CD4-positive, alpha-beta T cell treated with Interleukin-10 for 1 hour (primary cell): ENCODE measurements at regions not wholly inside any gene's neighbourhood (a gene's known extent, or its start where the extent isn't known, plus 50 kb on each side); places are given as distances from the start of the nearest gene placed in this dataset.
"Not testable (repeated sequence)": the region's sequence is repeated elsewhere in the genome, so short reads cannot be mapped to it uniquely, and the experiment has no call there.

Source experiments
- DNase-seq: peaks from one replicate; pipeline ENCODE4 v3.0.0-alpha.2; 2020

DNA sequence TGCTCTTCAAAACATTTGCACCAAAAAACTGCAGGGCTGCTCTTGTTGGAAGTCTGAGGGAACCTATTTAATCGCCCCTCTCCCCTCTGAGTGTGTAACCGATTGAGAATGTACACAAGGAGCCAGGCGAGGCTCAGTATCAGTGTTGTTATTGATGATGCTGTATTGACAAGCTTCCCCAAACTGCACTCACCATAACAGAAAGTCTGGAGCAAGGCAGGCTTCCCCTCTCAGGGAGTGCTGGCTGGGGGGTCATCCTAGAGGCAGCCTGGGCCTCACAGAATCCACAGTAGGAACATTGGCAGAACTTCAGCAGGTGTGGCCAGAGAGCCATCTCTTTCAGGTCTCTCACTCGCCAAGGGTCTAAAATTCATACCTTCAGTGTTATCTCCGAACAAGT is 58.1 kb upstream of the TUNAR start:
- no peak for DNase-seq

DNA sequence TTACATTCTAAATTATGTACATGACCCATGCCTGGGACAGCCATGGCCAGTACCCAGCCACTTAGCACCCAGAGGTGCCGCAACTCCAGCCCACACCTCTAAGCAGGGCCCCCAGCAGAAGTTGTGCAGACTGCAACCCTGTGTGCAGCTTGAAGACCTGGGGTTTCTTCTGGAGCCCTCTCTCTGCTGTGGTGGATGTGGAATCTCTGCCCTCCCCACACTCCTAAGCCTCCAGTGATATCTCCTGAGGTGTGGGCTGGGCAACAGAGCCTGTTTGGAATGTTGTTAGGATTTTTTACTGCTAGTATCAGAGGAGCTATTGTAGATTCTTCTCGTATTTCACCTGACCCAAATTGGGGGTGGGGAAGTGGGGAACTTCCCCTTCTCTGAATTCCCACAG is 59.4 kb upstream of the TUNAR start:
- no peak for DNase-seq

DNA sequence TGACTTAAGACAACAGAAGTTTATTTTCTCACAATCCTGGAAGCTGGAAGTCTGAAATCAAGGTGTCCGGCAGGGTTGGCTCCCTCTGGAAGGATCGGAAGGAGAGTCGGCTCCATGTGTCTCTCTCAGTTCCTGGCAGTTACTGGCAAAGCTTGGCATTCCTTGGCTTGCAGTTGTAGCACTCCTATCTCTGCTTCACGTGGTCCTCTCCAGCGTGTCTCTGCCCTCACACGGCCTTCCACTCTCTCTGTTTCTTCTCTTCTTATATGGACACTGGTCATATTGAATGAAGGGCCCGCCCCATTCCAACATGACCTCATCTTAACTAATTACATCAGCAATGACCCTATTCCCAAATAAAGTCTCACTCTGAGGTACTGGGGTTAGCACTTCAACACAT is 60.1 kb upstream of the TUNAR start:
- DNase-seq: no peak

DNA sequence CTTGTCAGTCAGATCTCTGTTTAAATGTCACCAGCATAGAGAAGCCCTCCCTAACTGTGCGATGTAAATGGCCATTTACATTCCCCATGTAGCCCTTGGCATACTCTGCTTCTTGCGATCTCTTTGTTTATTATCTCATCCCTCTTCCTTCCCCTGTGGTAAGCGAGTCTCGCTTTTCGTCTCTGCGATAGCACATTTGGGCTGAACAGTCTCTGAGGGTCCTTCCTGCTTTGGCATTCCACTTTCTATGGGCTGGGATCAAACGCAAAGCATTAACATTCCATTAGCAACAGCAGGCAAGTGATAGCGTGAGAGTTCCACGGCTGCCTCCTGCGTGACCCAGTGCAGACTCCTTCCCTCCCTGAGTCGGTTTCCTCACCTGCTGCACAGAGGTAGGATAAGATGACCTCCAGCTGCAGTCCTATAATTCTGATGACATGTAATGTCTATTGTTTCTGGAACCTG is 61.4 kb upstream of the TUNAR start:
- no peak for DNase-seq

DNA sequence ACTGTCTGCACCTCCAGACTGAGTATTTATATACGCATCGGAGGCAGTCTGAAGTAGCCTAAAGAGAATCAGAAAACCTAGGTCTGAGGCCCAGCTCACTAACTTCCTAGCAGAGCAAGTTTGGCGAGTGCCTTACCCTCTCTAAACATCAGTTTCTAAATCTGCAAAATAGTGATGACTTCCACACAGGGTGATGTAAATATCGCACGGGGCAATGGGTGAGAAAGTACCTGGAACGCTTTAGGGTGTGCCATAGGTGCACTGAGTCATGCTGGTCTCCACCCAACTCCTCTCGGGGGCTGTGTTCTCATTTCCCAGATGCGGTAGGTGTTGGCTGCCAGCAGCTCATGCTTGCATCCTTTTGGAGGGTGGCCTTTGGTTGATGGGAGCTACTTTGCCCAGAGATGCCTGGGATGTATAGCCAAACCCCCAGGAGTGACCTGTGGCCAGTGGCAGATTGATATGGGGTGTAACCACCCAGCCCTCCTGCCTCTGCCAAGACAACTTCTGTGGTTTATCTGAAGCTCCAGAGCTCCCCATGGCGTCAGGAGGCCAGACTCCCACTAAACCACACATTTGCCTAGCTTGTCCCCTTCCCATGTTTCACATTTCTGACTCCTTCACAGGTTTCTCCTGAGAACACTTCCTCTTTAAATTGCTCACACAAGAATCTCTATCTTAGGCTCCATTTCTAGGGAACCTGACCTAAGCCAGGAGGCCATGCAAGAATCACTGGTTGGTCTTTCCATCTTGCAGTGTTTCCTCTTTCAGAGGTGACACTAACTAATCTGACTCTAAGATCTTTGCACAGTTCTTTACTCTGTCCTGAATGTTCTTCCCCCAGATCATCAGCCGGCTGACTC is 62.0 kb upstream of the TUNAR start:
- DNase-seq: no peak

DNA sequence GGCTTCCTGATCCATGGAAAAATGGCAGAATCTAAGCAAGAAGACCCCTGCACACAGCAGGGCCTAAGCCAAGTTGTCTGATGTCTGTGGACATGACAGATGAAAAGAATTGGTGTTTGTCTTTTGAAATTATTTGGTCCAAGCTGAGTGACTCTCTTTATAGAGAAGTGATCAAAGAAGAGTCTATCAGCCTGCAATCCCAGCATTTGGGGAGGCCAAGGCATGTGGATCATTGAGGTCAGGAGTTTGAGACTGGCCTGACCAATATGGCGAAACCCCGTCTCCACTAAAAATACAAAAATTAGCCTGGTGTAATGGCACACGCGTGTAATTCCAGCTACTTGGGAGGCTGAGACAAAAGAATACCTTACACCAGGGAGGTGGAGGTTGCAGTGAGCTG is 64.8 kb upstream of the TUNAR start:
- no peak for DNase-seq

DNA sequence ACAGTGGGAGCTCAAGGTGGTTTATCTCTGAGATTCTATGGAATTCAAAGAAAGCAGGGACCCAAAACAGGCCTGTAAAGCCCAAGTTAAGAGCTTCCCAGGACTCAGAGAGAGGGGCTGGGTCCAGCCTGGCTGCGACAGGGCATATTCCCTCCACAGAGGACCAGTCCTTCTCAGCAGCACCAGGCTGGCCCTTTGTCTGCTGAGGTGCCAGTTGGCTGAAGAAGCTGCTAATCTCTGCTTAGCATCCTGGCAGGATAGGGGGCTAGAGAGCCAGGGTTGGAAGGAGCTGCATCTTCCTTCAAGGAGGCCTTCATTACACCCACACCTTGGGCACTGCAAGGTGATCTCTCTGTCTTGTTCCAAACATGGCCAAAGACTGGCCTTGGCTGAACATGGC is 68.3 kb upstream of the TUNAR start:
- no peak for DNase-seq

DNA sequence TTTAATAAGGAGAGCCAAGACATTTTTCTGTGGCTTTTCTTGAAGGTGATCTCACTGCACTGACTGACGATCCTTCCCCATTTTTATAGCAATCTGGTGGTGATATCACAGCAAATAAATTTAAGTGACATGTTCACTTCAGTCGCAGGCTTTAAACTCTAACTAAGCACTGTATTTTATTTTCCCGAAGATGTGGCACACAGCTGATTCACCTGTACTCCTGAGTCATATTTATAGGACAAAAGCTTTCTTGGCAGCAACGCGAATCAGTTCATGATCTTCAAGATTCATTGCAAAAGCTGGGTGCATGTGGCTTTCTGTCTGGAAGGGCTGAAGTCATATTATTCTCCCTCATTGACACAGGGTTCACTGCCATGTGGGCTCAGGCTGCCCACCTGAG is 79.8 kb upstream of the TUNAR start:
- no peak for DNase-seq

DNA sequence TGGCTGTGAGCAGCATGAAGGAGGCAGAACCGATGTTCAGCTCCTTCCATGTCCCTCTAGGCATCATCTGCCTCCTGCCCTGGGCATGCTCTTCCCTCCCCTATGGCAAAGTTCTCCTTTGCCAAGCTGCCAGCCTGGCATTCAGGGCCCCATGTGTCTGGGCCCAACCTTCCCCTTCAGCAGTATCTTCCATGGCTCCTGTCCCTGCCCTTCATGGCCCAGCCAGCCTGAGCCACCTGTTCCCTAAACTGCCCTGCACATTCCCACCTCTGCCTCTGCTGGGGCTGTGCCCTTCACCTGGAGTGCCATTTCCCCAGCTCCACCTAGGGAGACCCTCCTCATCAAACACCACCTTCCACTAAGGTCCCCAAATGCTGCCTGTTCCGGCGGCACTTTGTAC is 74.0 kb upstream of the TCL1A start:
- DNase-seq: no peak

DNA sequence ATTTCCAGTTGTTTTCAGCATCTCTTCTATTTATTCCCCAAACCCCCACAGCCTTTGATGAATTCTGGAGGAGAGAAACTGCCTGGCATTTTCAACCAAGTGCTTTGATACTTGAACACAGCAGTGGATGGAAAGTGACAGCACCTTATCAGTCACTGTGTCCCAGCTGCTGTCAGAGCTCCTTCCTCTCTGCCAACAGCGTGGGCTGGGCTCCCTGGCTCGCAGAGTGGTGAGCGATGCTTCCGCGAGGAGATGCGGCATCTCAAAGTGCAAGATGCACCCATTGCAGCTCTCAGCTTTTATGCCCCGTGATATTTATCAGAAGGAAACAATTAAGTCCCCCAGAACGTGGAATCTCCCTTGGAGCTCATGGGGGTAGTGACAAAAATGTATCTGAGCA is 72.6 kb upstream of the TCL1A start:
- DNase-seq: no peak

DNA sequence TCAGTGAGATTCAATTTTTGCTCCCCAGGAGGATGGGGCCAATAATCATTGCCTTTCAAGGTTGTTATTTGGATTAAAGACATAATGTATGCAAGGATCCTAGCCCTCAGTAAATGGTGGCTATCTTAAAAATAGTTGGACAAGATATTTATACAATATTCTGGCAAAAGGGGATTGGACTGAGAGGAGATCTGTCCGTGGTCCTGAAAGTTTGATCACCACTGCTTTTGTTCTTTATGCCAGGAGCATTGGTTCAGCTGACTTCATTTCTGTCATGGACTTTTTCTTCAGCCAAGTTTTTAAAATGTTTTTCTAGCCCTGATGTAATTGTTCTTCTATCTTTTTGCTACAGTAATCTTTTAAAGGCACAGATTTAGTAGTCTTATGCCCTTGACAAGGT is 70.2 kb upstream of the TCL1A start:
- DNase-seq: no peak

DNA sequence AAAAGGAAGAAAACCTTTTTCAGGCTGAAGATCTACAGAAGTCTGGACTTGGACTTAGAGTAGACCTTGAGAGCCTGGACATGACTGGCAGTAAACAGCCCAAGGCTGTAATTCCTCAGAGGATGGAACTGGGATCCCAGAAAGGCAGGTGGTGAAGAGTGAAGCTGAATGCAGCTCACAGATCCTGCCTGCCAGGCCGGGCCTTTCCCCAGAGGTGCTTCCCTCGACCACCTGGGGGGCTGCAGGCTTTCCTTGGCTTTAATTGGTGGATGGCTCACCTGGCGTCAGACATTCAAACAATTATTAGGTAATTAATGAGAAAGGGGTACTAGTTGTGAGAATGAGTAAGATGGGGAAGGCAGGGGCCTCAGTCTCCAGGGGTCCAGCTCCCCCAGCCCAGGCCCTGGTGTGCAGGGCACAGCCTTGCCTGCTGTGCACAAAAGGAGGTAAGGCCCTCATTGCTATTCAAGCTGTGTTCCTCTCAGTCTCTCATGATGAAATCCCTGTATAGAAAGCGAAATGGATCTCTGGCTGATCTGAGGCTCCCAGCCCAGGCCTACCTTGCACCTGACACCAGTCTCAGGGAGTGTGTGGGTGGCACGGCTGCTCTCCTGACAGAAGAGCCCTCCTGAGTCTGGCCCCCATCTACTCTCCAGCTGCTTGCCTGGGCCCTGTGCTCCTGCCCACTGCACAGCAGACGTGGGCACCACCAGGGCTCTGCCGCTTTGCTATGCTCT is 63.0 kb upstream of the TCL1A start:
- DNase-seq: no peak

DNA sequence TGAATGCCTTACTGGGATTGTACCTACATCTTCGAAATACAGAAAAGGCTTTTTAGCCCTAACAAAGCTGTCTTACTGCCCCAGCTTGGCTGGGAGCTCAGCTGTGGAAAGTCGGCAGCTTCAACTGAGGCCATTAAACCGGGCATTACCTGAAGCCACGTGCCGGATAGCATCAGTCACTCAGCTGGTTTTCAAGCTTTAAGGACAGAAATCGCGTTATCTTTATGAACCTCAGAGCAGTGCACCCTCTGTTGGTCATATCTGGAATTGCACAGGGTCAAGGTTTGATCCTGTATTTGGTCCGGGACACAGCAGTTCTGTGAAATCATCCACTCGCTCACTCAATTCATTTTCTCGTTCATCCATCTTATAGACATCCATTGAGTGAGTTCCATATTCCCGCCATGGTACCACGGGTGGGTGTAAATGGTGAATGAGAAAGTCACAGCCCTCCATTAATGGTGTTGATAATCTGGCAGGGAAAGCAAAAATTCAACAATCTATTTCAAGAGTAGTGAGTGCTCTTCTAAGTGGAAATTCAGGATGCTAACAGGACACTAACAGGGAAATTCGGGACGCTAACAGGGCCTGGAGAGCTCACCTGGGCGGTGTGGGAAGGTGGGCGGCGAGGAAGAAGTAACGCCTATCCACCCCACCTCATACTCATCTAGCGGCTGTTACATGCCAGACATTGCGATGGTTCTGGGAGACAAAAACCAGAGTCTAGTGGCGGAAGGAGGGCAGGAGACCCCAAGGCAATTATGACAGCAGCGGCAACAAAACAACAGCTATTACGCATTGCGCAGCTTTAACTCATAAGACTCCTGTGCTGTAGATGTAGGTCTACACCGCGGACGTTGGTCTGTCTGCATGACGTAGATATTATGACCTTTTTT is 60.6 kb upstream of the TCL1A start:
- DNase-seq: peak; percentile 47

DNA sequence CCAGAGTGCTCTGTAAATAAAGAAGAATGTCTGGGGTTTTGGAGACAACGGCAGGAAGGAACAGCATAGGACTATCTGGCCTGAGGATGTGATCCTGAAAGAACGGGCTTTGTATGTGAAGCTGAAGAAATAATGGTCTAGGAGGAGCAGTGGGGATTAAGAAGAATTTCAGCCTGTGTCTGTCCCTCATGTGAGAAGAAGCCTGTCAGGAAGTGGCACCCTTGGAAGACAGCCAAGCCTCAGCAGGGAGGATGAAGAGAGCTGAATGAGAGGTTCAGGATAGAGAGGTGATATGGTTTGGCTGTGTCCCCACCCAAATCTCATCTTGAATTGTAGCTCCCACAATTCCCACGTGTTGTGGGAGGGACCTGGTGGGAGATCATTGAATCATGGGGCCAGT is 56.9 kb upstream of the TCL1A start:
- no peak for DNase-seq

DNA sequence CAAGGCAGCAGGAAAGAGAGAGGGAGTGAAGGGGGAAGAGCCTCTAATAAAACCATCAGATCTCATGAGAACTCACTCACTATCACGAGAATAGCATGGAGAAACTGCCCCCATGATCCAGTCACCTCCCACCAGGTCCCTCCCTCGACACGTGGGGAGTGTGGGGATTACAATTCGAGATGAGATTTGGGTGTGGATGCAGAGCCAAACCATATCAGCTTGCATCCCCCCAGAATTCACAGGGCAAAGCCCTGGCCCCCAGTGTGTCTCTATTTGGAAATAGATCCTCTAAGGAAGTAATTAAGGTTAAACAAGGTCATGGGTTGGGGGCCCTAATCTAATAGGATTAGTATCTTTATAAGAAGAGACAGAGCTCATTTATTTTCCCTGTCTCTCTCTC is 56.1 kb upstream of the TCL1A start:
- no peak for DNase-seq

DNA sequence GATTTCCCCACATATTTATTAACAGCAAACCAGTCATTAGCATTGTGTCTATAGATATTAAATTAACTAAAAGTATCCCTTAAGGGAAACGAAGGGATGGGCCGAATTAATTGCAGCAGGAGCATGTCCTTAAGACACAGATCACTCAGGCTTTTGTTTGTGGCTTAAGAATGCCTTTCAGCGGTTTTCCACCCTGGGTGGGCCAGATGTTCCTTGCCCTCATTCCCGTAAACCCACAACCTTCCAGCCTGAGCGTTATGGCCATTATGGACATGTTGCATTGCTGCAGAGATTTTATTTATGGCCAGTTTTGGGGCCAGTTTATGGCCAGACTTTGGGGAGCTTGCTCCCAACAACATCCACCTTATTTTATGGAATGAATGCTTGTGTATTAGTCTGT is 55.5 kb upstream of the TCL1A start:
- DNase-seq: not testable (repeated sequence)

DNA sequence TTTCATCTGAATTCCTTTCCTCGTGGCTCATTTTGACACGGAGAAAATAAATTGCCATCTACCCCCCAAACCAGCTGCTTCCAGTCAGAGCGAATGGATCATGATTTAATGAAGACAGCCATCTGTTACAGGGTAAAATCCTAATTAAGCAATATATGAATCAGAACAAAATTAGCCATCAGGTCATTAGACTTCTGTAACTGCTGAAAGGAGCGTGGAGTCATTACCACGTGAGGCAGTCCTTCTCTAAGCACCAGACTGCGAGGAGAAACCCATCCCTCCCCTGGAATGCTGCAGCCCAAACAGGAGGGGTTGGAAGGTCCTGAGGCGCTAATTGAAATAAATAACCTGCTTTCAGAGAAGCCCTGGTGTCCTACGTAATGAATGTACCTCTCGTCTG is 51.1 kb upstream of the TCL1A start:
- DNase-seq: no peak

DNA sequence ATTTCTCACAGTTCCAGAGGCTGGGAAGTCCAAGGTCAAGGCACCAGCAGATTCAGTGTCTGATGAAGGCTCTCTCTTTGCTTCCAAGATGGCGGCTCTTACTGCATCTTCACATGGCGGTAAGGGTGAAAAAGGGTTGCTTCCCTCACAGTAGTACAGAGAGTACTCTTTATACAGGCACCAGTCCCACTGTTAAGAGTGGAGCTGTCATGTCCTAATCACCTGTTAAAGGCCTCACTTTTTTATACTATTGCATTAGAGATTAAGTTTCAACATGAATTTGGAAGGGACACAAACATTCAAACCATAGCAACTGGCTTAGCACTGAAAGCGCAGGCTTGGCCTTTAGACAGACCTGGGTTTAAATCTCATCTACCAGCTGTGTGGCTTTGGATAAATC is 50.0 kb upstream of the TCL1A start:
- DNase-seq: no peak
